T-helper 2 cell treated with Interferon-gamma antibody and Interleukin-4, amounts not matched to agents 5 μg/mL and 100 μg/mL, for 36 hours (primary cell): ENCODE measurements at regions not wholly inside any gene's neighbourhood (a gene's known extent, or its start where the extent isn't known, plus 50 kb on each side); places are given as distances from the start of the nearest gene placed in this dataset.

Source experiments
- DNase-seq: peaks from one replicate; pipeline ENCODE4 v3.0.0; 2021; ENCODE audit warnings: low spot score
- H3K27ac Mint-ChIP-seq: one replicate; pipeline ENCODE4 v1.8.0; 2021; ENCODE audit warnings: mild to moderate bottlenecking, mixed read lengths
- H3K27me3 Mint-ChIP-seq: one replicate; pipeline ENCODE4 v1.8.0; 2021; ENCODE audit warnings: low read depth, mixed read lengths
- H3K36me3 Mint-ChIP-seq: one replicate; pipeline ENCODE4 v1.8.0; 2021; ENCODE audit warnings: low read depth, mixed read lengths
- H3K4me1 Mint-ChIP-seq: one replicate; pipeline ENCODE4 v1.8.0; 2021; ENCODE audit warnings: low read depth, mixed read lengths
- H3K4me3 Mint-ChIP-seq: one replicate; pipeline ENCODE4 v1.8.0; 2022; ENCODE audit warnings: mild to moderate bottlenecking, moderate library complexity, mixed read lengths
- H3K9me3 Mint-ChIP-seq: one replicate; pipeline ENCODE4 v1.8.0; 2021; ENCODE audit warnings: mixed read lengths

DNA sequence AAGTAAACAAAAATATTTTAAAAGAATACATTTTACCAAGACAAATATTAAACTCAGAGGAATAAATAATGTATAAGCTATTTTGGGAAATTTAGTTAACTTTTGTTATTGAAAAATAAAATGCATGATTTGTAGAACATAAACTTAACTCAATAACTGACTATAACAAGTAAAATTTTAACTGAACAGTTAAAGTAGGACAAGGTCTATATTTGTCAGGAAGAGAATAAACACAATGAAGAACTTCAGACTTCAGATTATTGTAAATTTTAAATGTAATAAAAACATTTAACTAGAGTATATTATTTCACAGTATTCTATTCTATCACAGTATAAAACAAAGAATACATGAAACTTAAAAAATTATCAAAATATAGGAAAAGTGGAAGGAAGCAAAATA lies 948.8 kb upstream of the USP15 start:
- Mint-ChIP-seq H3K4me3 (no peak overlapping the region), H3K9me3 (peaks cover 18% of the 10 kb centered on the region), H3K4me1 (no peaks in the 10 kb centered on the region), H3K27me3 (no peaks in the 10 kb centered on the region), H3K27ac (no peak overlapping the region), H3K36me3 (no peaks in the 10 kb centered on the region)
- no peak for DNase-seq

DNA sequence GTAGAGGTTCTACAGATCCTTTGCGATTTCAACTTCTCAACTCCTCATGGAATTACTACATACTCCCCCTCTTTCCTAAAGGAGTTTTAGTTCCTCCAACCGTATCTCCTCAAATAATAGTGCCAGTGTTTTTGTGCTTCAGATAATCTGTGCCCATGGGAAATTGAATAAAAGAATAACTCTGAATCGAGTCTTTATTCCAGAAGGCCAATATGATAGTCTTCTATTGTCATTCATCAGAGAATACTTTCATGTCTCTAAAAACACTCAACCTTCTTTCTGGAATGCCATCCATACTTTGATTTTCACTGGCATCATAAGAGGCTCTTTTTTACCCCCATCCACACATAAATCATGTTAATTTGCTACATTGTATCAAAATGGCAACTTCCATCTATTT lies 911.3 kb upstream of the USP15 start:
- Mint-ChIP-seq H3K36me3 (no peaks in the 10 kb centered on the region), H3K27me3 (no peaks in the 10 kb centered on the region), H3K4me3 (no peak overlapping the region), H3K27ac (no peak overlapping the region), H3K9me3 (no peaks in the 10 kb centered on the region), H3K4me1 (no peaks in the 10 kb centered on the region)
- DNase-seq: no peak

DNA sequence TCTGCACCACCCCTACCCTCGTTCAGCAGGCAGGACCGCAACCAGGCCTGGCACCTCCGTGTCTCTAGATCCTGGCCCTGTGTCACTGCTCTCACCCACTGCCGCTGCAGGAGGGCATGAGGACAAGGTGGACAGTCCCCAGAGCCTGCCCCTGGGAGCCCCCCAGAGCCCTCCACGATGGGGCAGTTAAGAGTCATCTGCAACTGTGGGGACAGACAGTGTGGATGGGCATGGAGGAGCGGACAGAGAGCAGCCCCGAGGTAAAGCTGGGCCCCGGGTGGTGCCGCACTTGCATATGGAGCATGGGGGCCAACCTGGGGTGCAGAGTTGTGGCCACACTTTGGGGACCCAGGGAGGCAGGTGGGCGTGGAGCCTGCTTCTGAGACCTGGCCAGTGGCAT lies 905.1 kb upstream of the USP15 start:
- H3K27ac Mint-ChIP-seq: no peak overlapping the region
- H3K27me3 Mint-ChIP-seq: no peaks in the 10 kb centered on the region
- DNase-seq: no peak
- no peaks in the 10 kb centered on the region for H3K36me3 Mint-ChIP-seq
- H3K9me3 Mint-ChIP-seq: no peaks in the 10 kb centered on the region
- H3K4me1 Mint-ChIP-seq: no peaks in the 10 kb centered on the region
- no peak overlapping the region for H3K4me3 Mint-ChIP-seq

DNA sequence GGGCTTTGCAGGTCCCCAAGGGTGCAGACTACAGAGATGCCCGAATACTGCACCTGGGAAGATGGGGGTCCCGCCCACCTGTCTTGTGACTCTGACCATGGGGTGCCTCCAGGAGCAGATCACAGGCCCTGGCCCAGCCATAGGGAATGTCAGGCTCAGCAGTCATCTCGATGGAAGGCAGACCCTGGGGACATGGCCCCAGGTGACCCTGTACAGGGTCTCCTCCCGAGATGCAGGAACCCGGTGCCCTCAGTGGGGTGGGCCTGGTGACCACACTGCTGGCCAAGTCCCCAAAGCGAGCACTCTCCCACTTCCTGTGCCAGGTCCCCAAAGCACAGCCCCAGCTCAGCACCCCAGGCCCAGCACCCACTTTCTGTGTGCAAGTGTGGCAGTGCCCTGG lies 903.7 kb upstream of the USP15 start:
- DNase-seq: no peak
- Mint-ChIP-seq H3K27me3 (no peaks in the 10 kb centered on the region), H3K27ac (no peak overlapping the region), H3K4me1 (no peaks in the 10 kb centered on the region), H3K9me3 (no peaks in the 10 kb centered on the region), H3K36me3 (no peaks in the 10 kb centered on the region), H3K4me3 (no peak overlapping the region)

DNA sequence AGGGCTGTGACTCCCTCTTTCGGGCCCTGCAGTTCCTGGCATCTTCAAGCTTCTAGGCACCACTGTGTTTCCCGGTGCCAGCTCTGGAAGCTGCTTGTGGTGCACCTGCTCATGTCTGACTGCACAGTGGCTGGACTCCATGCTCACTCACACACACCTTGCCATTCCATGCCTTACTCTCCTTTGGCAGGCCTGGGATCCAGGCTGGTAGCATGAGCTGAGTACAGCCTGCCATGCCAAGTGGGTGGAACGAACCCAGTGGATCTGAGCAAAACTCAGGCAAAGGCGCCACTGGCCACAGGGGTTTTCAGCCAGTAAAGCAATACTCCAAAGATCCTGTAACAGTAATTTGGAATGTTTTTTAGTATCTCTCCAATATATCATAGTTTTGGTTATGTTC lies 902.7 kb upstream of the USP15 start:
- Mint-ChIP-seq H3K27ac (no peak overlapping the region), H3K4me1 (no peaks in the 10 kb centered on the region), H3K27me3 (no peaks in the 10 kb centered on the region), H3K36me3 (no peaks in the 10 kb centered on the region), H3K4me3 (no peak overlapping the region), H3K9me3 (no peaks in the 10 kb centered on the region)
- no peak for DNase-seq

DNA sequence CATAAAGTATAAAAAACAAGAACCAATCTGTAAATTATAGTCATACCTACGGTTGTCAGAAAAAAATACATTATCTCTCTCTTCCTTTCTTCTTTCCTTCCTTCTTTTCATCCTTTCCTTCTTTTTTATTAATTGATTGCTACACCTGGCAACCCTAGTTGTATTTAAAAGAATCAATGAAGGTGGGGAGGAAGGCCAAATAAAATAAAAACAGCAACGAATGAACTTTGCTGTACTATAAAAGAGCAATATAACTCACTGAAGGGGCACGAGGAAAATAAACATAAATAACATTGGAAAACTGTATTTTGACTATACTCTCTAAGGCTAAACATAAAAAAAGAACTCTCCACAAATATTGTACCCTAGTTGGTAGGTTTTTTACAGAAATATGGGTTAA lies 898.2 kb upstream of the USP15 start:
- H3K4me1 Mint-ChIP-seq: no peaks in the 10 kb centered on the region
- H3K4me3 Mint-ChIP-seq: no peak overlapping the region
- H3K9me3 Mint-ChIP-seq: no peaks in the 10 kb centered on the region
- no peaks in the 10 kb centered on the region for H3K36me3 Mint-ChIP-seq
- no peak overlapping the region for H3K27ac Mint-ChIP-seq
- no peak for DNase-seq
- no peaks in the 10 kb centered on the region for H3K27me3 Mint-ChIP-seq

DNA sequence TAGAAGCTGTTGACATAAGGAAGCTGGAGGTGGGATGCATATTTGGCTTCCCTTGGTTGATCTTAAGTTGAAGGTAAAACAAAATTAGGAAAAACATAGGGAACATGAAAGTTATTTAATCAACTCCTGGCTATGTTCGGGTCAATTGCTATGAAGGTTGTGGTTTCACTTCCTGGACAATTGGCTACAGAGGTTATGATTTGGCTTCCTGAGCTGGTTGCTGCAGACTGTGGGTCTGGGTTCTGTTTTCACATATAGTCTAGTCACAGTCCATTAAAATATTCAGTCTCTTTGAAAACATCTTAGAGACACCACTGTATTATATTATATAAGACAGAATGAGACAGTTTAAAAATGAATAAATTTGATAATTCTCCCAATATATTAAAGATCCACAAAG lies 895.2 kb upstream of the USP15 start:
- no peaks in the 10 kb centered on the region for H3K36me3 Mint-ChIP-seq
- H3K4me3 Mint-ChIP-seq: no peak overlapping the region
- H3K27ac Mint-ChIP-seq: no peak overlapping the region
- H3K27me3 Mint-ChIP-seq: no peaks in the 10 kb centered on the region
- DNase-seq: no peak
- H3K4me1 Mint-ChIP-seq: no peaks in the 10 kb centered on the region
- no peaks in the 10 kb centered on the region for H3K9me3 Mint-ChIP-seq

DNA sequence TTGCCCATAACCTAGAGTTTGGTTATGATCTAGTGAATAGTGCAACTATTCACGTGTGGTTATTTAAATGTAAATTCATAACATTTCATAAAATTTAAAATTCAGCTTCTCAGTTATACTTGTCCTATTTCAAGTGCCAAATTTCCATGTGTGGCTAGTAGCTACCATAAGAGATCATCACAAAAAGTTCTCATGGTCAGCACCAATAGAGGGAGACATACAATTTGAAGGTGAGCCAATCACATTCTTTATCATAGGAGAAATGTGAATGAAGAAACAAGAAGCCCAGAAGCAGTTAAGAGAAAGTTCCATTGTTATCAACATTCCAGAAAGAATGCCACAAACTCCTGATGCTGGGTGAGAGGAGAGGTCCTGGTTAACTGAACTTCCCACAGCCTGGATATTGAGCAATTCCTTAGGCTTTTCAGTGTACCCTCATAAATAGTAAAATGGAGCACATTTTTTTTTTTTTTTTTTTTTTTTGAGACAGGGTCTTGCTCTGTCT lies 892.9 kb upstream of the USP15 start:
- no peaks in the 10 kb centered on the region for H3K4me1 Mint-ChIP-seq
- H3K9me3 Mint-ChIP-seq: no peaks in the 10 kb centered on the region
- H3K4me3 Mint-ChIP-seq: no peak overlapping the region
- no peaks in the 10 kb centered on the region for H3K36me3 Mint-ChIP-seq
- DNase-seq: no peak
- H3K27me3 Mint-ChIP-seq: no peaks in the 10 kb centered on the region
- no peak overlapping the region for H3K27ac Mint-ChIP-seq

DNA sequence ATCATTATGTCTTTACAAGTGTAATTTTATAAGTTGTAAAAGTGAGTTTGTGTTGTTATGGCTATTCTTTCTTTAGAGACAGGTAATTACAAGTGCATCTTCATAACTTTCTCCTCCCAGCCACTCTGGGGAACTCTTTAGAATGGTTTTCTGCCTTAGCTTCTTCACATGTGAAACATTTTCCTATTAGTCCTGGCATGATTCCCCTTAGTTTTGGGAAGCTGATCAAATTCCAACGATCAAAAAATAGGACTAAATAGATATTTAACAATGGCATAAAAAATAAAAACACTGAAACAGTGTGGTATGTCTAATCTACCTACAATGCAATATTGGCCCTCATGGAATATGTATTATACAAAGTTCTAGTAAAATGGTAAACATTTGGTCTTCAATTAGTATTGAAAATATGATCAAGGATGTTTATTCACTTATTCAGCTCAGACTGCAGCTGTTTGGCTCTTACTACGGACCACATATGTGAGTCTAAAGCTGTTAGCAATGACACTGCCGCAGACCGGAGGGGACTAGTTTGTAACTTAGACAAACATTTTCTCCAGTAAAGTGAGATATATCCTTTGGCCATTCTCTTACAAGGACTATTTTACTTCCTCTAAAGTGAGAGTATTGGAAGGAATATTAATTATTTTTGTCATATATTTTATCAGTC lies 890.8 kb upstream of the USP15 start:
- DNase-seq: no peak
- Mint-ChIP-seq H3K4me1 (no peaks in the 10 kb centered on the region), H3K27me3 (no peaks in the 10 kb centered on the region), H3K27ac (no peak overlapping the region), H3K4me3 (no peak overlapping the region), H3K9me3 (no peaks in the 10 kb centered on the region), H3K36me3 (no peaks in the 10 kb centered on the region)

DNA sequence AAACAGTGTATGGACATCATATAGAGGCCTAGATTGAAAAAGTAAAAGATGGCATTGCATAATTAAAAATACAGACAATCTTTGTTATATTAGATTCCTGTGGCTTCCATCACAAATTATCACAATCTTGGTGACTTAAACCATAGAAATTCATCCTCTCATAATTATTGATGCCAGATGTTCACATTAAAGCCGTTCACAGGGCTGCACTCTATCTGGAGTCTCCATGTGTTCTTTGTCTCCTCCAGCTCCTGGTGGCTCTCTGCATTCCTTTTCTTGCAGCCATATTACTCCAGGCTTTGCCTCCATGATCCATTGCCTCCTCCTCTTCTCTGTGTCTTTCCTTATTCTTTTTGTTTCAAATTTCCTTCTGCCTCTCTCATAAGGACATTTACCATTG lies 875.7 kb upstream of the USP15 start:
- H3K36me3 Mint-ChIP-seq: no peaks in the 10 kb centered on the region
- DNase-seq: no peak

DNA sequence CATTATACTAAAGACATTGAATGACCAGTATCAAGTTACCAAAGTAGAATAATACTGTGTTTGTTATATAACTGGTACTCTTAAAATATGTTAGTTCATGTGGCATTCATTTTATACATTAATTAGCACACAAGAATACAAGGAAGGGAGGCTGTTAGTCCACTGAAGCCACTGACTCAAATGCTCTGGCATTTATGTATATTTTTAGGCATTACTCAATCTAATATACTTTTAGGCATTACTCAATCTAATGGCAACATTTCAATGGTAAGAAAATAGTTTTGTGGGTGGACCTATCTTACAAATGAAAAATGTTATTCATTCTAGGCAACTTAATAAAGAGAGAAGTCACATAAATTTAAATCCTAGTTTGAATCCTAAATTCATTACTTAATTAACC lies 874.4 kb upstream of the USP15 start:
- H3K4me3 Mint-ChIP-seq: no peak overlapping the region
- H3K4me1 Mint-ChIP-seq: no peaks in the 10 kb centered on the region
- H3K27me3 Mint-ChIP-seq: no peaks in the 10 kb centered on the region
- H3K36me3 Mint-ChIP-seq: no peaks in the 10 kb centered on the region
- DNase-seq: no peak
- H3K9me3 Mint-ChIP-seq: peaks cover 7% of the 10 kb centered on the region
- no peak overlapping the region for H3K27ac Mint-ChIP-seq

More for the DNA sequence above, 875.7 kb upstream of the USP15 start:
- Mint-ChIP-seq H3K9me3 (peaks cover 7% of the 10 kb centered on the region), H3K4me1 (no peaks in the 10 kb centered on the region), H3K27me3 (no peaks in the 10 kb centered on the region), H3K27ac (no peak overlapping the region), H3K4me3 (no peak overlapping the region)

DNA sequence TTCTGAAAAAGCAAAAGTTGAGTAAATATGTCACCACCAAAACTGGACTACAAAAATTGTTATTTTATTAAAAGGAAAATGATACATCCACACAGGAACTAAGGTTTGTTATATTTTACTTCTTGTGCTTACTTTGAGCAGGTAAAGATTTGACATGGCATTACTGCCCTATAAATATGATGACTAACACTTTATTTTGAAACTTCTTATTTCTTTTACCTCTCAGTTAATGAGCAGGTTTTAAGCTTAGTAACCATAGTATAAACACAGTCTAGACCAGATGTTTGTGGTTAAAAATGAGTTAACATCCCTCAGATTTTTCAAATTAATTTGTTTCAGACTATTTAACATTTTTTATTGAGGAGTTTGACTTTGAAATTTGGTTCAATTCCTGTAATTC lies 862.5 kb upstream of the USP15 start:
- H3K27me3 Mint-ChIP-seq: no peaks in the 10 kb centered on the region
- peaks cover 4% of the 10 kb centered on the region for H3K9me3 Mint-ChIP-seq
- H3K36me3 Mint-ChIP-seq: no peaks in the 10 kb centered on the region
- H3K27ac Mint-ChIP-seq: no peak overlapping the region
- no peaks in the 10 kb centered on the region for H3K4me1 Mint-ChIP-seq
- no peak for DNase-seq
- H3K4me3 Mint-ChIP-seq: no peak overlapping the region

DNA sequence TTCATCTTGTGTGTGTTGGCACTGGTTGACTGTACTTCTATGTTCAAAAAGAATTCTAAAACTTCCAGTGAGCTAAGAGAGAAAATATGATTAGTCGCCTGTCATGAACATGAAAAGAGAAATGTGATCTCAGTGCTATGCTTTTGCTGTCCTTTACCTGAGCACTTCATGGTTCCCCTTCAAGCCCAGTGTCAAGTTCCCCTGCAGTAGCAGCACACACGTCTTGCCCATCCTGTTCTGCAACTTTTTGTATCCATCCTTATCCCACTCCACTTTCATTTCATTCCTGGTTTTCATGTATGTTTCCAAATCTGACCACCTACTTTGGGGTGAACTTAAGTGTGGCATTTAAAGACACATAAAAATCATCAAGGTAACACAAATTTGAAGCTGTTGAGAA lies 848.0 kb upstream of the USP15 start:
- peaks cover 3% of the 10 kb centered on the region for H3K9me3 Mint-ChIP-seq
- H3K27ac Mint-ChIP-seq: no peak overlapping the region
- no peaks in the 10 kb centered on the region for H3K36me3 Mint-ChIP-seq
- no peak overlapping the region for H3K4me3 Mint-ChIP-seq
- H3K27me3 Mint-ChIP-seq: no peaks in the 10 kb centered on the region
- H3K4me1 Mint-ChIP-seq: no peaks in the 10 kb centered on the region
- no peak for DNase-seq

DNA sequence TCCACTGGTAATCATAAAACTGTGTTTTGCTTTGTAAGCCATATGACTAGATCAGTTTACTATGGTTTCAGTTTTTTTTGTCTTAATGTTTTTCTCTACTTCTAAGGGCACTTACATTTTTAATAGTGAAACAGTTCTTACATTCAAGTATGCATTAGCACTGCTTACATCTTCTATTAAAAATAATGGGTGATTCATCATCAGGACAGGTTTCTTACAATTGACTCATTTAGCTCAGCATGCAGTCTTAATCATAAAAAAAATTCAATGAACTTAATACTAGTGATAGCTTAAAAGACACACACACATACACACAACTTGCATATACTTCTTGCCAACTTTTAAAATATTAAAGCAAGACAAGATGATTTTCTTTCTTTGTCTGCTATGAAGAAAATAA lies 845.7 kb upstream of the USP15 start:
- H3K27ac Mint-ChIP-seq: no peak overlapping the region
- DNase-seq: no peak
- no peak overlapping the region for H3K4me3 Mint-ChIP-seq
- H3K36me3 Mint-ChIP-seq: no peaks in the 10 kb centered on the region
- H3K27me3 Mint-ChIP-seq: no peaks in the 10 kb centered on the region
- H3K4me1 Mint-ChIP-seq: no peaks in the 10 kb centered on the region
- peaks cover 3% of the 10 kb centered on the region for H3K9me3 Mint-ChIP-seq

DNA sequence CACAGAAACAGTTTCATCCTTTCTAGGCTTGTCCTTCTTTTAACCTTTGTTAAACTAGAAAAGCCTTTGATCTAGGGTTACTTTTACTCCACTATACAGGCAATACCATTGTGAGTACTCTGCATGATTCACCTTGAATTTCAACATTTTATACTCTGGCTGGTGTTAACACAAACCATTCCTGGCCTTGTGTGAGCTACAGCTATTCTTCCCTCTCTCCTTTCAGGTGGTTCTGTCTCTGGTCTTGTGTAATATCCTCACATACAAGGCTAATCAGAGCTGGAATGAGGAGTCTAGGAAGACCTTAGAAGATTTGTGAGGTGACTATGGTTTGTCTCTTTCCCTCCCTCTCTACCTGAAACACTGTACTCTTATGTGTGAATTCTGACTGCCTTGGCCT lies 837.4 kb upstream of the USP15 start:
- H3K36me3 Mint-ChIP-seq: no peaks in the 10 kb centered on the region
- H3K9me3 Mint-ChIP-seq: peaks cover 9% of the 10 kb centered on the region
- no peak overlapping the region for H3K4me3 Mint-ChIP-seq
- H3K27ac Mint-ChIP-seq: no peak overlapping the region
- no peaks in the 10 kb centered on the region for H3K27me3 Mint-ChIP-seq
- DNase-seq: no peak
- H3K4me1 Mint-ChIP-seq: no peaks in the 10 kb centered on the region
